SK-N-SH (cell line): ENCODE measurements at regions not wholly inside any gene's neighbourhood (a gene's known extent, or its start where the extent isn't known, plus 50 kb on each side); places are given as distances from the start of the nearest gene placed in this dataset.

Source experiments
- CTCF ChIA-PET: fragments of 300-600, 350-600 bp; formaldehyde crosslinking; extraction: SDS; loops from one replicate; lab custom pipeline; 2021; lab: Yijun Ruan, JAX
- POLR2A ChIA-PET: fragments of 350-600 bp; sonication (Branson Sonifier 250); formaldehyde crosslinking; extraction: SDS; loops from one replicate; lab custom pipeline; 2020; ENCODE audit warnings: antibody characterized with exemption, inconsistent platforms; lab: Yijun Ruan, JAX
- DNase-seq: peaks from one replicate; pipeline ENCODE4 v3.0.0; 2012
- H2AFZ ChIP-seq: fragments of 200-600 bp; sonication (generic); 2 replicates; pipeline ENCODE4 v1.8.1; 2016; ENCODE audit warnings: antibody characterized with exemption, mild to moderate bottlenecking, low read depth
- H3F3A ChIP-seq: fragments of 200-600 bp; sonication (generic); replicated peaks from 2 replicates; pipeline ENCODE3; 2016; ENCODE audit warnings: antibody characterized with exemption, mild to moderate bottlenecking; ENCODE audit not compliant: insufficient read depth
- H3K27ac ChIP-seq, 2 experiments: fragments of 200-500 bp in 1 of 2; fragments of 200-600 bp in 1 of 2; sonication (Bioruptor generic) in 1 of 2; sonication (generic), shearing (Covaris generic) in 1 of 2; 2 replicates each; pipeline versions ENCODE4 v1.5.1 to v1.6.1; 2014 to 2016; ENCODE audit warnings: low read depth in 2 of 2, inconsistent platforms in 1 of 2, low read length in 1 of 2, mild to moderate bottlenecking in 1 of 2, mixed read lengths in 1 of 2
- H3K27me3 ChIP-seq: fragments of 200-600 bp; sonication (generic), shearing (Covaris generic); 2 replicates; pipeline ENCODE4 v1.6.1; 2016; ENCODE audit warnings: mixed run types; ENCODE audit not compliant: insufficient read depth
- H3K36me3 ChIP-seq, 2 experiments: fragments of 200-500 bp in 1 of 2; fragments of 200-600 bp in 1 of 2; sonication (Bioruptor generic) in 1 of 2; sonication (generic) in 1 of 2; replicated peaks in 1 of 2; 2 replicates each; pipeline versions ENCODE3 to v1.5.1; 2014 to 2016; ENCODE audit warnings: low read length in 1 of 2, mild to moderate bottlenecking in 1 of 2; ENCODE audit not compliant: insufficient read depth in 2 of 2, control insufficient read depth in 1 of 2
- H3K4me1 ChIP-seq, 2 experiments: fragments of 200-500 bp in 1 of 2; fragments of 200-600 bp in 1 of 2; sonication (Bioruptor generic) in 1 of 2; sonication (generic), shearing (Covaris generic) in 1 of 2; 2 replicates each; pipeline versions ENCODE4 v1.5.1 to v1.6.1; 2014 to 2016; ENCODE audit warnings: low read depth in 1 of 2, low read length in 1 of 2, mixed run types in 1 of 2; ENCODE audit not compliant: insufficient read depth in 2 of 2, control insufficient read depth in 1 of 2
- H3K4me2 ChIP-seq: fragments of 200-600 bp; sonication (generic), shearing (Covaris generic); 2 replicates; pipeline ENCODE4 v1.6.1; 2017; ENCODE audit warnings: mixed run types
- H3K4me3 ChIP-seq, 2 experiments: fragments of 200-500 bp in 1 of 2; fragments of 200-600 bp in 1 of 2; sonication (Bioruptor generic) in 1 of 2; sonication (generic), shearing (Covaris generic) in 1 of 2; 2 replicates each; pipeline versions ENCODE4 v1.5.1 to v1.8.1; 2014 to 2016; ENCODE audit warnings: low read depth in 2 of 2, inconsistent platforms in 1 of 2, low read length in 1 of 2, mild to moderate bottlenecking in 1 of 2, mixed read lengths in 1 of 2, moderate library complexity in 1 of 2
- H3K79me2 ChIP-seq: fragments of 200-600 bp; sonication (generic); 2 replicates; pipeline ENCODE4 v1.8.1; 2017; ENCODE audit warnings: mild to moderate bottlenecking; ENCODE audit not compliant: insufficient read depth
- H3K9ac ChIP-seq: fragments of 200-600 bp; sonication (generic); 2 replicates; pipeline ENCODE4 v1.6.1; 2017; ENCODE audit warnings: mixed run types
- H3K9me2 ChIP-seq: fragments of 200-600 bp; sonication (generic); 2 replicates; pipeline ENCODE4 v1.6.1; 2017; ENCODE audit warnings: mixed run types
- H3K9me3 ChIP-seq: fragments of 200-600 bp; sonication (generic); 2 replicates; pipeline ENCODE4 v1.6.1; 2017; ENCODE audit warnings: mixed run types, mild to moderate bottlenecking, moderate library complexity
- H4K20me1 ChIP-seq: fragments of 200-600 bp; sonication (generic); 2 replicates; pipeline ENCODE4 v1.6.1; 2017; ENCODE audit warnings: mild to moderate bottlenecking, mixed run types; ENCODE audit not compliant: insufficient read depth
- ELF1 ChIP-seq: IDR thresholded peaks from 2 replicates; pipeline ENCODE4 v1.4.0; 2012
- FOSL2 ChIP-seq: IDR thresholded peaks from 2 replicates; pipeline ENCODE4 v1.4.0; 2012; ENCODE audit warnings: low read depth, mild to moderate bottlenecking, moderate library complexity, borderline replicate concordance
- FOXJ3 ChIP-seq: sonication (generic); formaldehyde crosslinking; IDR thresholded peaks from 2 replicates; pipeline ENCODE4 v1.5.1; 2020; ENCODE audit warnings: mild to moderate bottlenecking, missing genetic modification reagents
- GATA2 ChIP-seq: sonication (generic); formaldehyde crosslinking; IDR thresholded peaks from 2 replicates; pipeline ENCODE4 v1.5.0; 2020; ENCODE audit warnings: mild to moderate bottlenecking, missing genetic modification reagents
- JUND ChIP-seq: IDR thresholded peaks from 2 replicates; pipeline ENCODE4 v1.4.0; 2012
- MEF2A ChIP-seq: IDR thresholded peaks from 2 replicates; pipeline ENCODE4 v1.4.0; 2012; ENCODE audit warnings: low read depth, borderline replicate concordance
- MXI1 ChIP-seq: IDR thresholded peaks from 2 replicates; pipeline ENCODE4 v1.6.1; 2012; ENCODE audit warnings: mild to moderate bottlenecking, low read depth, low read length, improper control_type of control experiment
- NFIC ChIP-seq: IDR thresholded peaks from 2 replicates; pipeline ENCODE4 v1.4.0; 2012; ENCODE audit warnings: borderline replicate concordance
- NRF1 ChIP-seq: IDR thresholded peaks from 2 replicates; pipeline ENCODE4 v1.6.1; 2012; ENCODE audit warnings: low read depth, mild to moderate bottlenecking, low read length
- RAD21 ChIP-seq: IDR thresholded peaks from 2 replicates; pipeline ENCODE4 v1.6.1; 2012; ENCODE audit warnings: mild to moderate bottlenecking, low read length
- REST ChIP-seq: IDR thresholded peaks from 2 replicates; pipeline ENCODE4 v1.6.1; 2012; ENCODE audit warnings: mild to moderate bottlenecking, low read depth, low read length, moderate library complexity
- RFX5 ChIP-seq: IDR thresholded peaks from 2 replicates; pipeline ENCODE4 v1.6.1; 2012; ENCODE audit warnings: mild to moderate bottlenecking, improper control_type of control experiment, low read length
- RXRA ChIP-seq: IDR thresholded peaks from 2 replicates; pipeline ENCODE4 v1.4.0; 2012; ENCODE audit warnings: low read depth, mild to moderate bottlenecking, borderline replicate concordance
- SMC3 ChIP-seq: IDR thresholded peaks from 2 replicates; pipeline ENCODE4 v1.6.1; 2012; ENCODE audit warnings: low read depth, low read length, improper control_type of control experiment
- TAF1 ChIP-seq: IDR thresholded peaks from 2 replicates; pipeline ENCODE4 v1.6.1; 2012; ENCODE audit warnings: low read depth, mild to moderate bottlenecking, low read length, moderate library complexity, borderline replicate concordance
- TCF12 ChIP-seq: IDR thresholded peaks from 2 replicates; pipeline ENCODE4 v1.4.0; 2012
- TEAD4 ChIP-seq: IDR thresholded peaks from 2 replicates; pipeline ENCODE4 v1.4.0; 2012; ENCODE audit warnings: mild to moderate bottlenecking, borderline replicate concordance; ENCODE audit not compliant: insufficient read depth
- USF2 ChIP-seq: fragments of 150-350 bp; IDR thresholded peaks from 2 replicates; pipeline ENCODE4 v1.6.1; 2017; ENCODE audit warnings: antibody characterized with exemption, low read length, low read depth, borderline replicate concordance
- WGBS: methylation state at CpG from one replicate; pipeline ENCODE4 v1.1.6; 2017; ENCODE audit warnings: low lambda C conversion rate; 5-methylcytosine and 5-hydroxymethylcytosine counted together
- TF ChIP-seq, protein P1 (sequence below): IDR thresholded peaks from 2 replicates; pipeline ENCODE4 v1.4.0; 2012; ENCODE audit warnings: low read depth
- TF ChIP-seq, protein P2 (sequence below): IDR thresholded peaks from 2 replicates; pipeline ENCODE4 v1.4.0; 2012; ENCODE audit warnings: low read depth, borderline replicate concordance

DNA sequence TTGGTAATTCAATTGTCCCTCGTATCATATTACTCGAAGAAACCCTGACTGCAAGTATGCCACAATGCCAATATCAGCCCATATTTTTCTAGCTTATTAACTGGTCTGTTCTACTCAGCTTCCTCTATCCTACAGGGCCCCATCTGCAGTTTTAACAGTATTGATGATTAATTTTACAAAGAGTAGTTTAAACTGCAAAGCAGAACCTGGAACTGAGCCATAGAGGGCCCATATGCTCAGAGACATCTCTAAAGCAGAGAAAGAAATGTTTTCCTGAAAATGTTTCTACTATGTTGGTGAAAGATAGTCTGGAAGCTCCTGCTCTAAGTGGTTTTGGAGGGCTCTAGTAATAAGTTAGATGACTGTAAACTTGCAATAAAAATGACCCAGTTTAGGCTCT is 259.4 kb upstream of the CENPE start:
- Histone ChIP-seq H4K20me1 (no peaks in the 10 kb centered on the region), H3K4me2 (no peak overlapping the region), H3K4me1 (no peaks in the 10 kb centered on the region), H3K9ac (no peak overlapping the region), H3K27ac (no peak overlapping the region), H3K36me3 (no peaks in the 10 kb centered on the region), H3K9me2 (no peaks in the 10 kb centered on the region), H3K4me3 (no peak overlapping the region), H3K79me2 (no peaks in the 10 kb centered on the region), H3K9me3 (0 out of 2 replicates have a peak, but pooled peaks cover 4% of the 10 kb centered on the region), H3K27me3 (no peaks in the 10 kb centered on the region), H2AFZ (no peak overlapping the region), H3F3A (no peaks in the 10 kb centered on the region)
- POLR2A ChIA-PET = no interaction called here
- CTCF ChIA-PET = no interaction called here
- DNase-seq = no peak
- WGBS = 17% methylated on average over 2 of the region's 2 CpGs
- TF ChIP-seq FOXJ3 (CRISPR knock-in tag) = no peak
- TF ChIP-seq, protein P1, sequence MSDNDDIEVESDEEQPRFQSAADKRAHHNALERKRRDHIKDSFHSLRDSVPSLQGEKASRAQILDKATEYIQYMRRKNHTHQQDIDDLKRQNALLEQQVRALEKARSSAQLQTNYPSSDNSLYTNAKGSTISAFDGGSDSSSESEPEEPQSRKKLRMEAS = no peak
- no peak for TF ChIP-seq TCF12
- no peak for TF ChIP-seq REST
- TF ChIP-seq RFX5 = no peak
- no peak for TF ChIP-seq GATA2 (CRISPR knock-in tag)
- TF ChIP-seq SMC3 = no peak
- no peak for TF ChIP-seq TAF1
- TF ChIP-seq RXRA = no peak
- TF ChIP-seq USF2 = no peak
- no peak for TF ChIP-seq NRF1
- no peak for TF ChIP-seq RAD21
- TF ChIP-seq MEF2A = no peak
- TF ChIP-seq MXI1 = no peak
- no peak for TF ChIP-seq TEAD4
- no peak for TF ChIP-seq FOSL2
- TF ChIP-seq ELF1 = no peak
- no peak for TF ChIP-seq JUND
- TF ChIP-seq, protein P2, sequence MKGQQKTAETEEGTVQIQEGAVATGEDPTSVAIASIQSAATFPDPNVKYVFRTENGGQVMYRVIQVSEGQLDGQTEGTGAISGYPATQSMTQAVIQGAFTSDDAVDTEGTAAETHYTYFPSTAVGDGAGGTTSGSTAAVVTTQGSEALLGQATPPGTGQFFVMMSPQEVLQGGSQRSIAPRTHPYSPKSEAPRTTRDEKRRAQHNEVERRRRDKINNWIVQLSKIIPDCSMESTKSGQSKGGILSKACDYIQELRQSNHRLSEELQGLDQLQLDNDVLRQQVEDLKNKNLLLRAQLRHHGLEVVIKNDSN = no peak
- no peak for TF ChIP-seq NFIC
